Mesodermal cell (in vitro differentiated cells): ENCODE measurements at regions not wholly inside any gene's neighbourhood (a gene's known extent, or its start where the extent isn't known, plus 50 kb on each side); places are given as distances from the start of the nearest gene placed in this dataset.
"Not testable (repeated sequence)": the region's sequence is repeated elsewhere in the genome, so short reads cannot be mapped to it uniquely, and the experiment has no call there.

Source experiments
- H3K27ac ChIP-seq: 2 replicates; pipeline ENCODE4 v1.7.0; 2013; ENCODE audit warnings: mild to moderate bottlenecking, low read depth, low read length, moderate library complexity; ENCODE audit not compliant: severe bottlenecking
- H3K36me3 ChIP-seq: 2 replicates; pipeline ENCODE4 v1.7.1; 2013; ENCODE audit warnings: mild to moderate bottlenecking, low read length, moderate library complexity; ENCODE audit not compliant: control insufficient read depth, insufficient read depth
- H3K4me1 ChIP-seq: one replicate; pipeline ENCODE4 v1.7.1; 2013; ENCODE audit warnings: mild to moderate bottlenecking, low read length; ENCODE audit not compliant: insufficient read depth, control insufficient read depth, poor library complexity, severe bottlenecking
- H3K4me3 ChIP-seq: 2 replicates; pipeline ENCODE4 v1.7.0; 2013; ENCODE audit warnings: low read length, control low read depth, mild to moderate bottlenecking; ENCODE audit not compliant: insufficient read depth, poor library complexity, severe bottlenecking; ENCODE audit errors: extremely low read depth
- H3K9me3 ChIP-seq: 2 replicates; pipeline ENCODE4 v1.7.1; 2013; ENCODE audit warnings: mild to moderate bottlenecking, low read length, moderate library complexity; ENCODE audit not compliant: control insufficient read depth
- WGBS, 2 experiments: methylation state at CpG; one replicate each; pipeline ENCODE4 v1.1.5; 2013; ENCODE audit warnings: missing lambda C conversion rate in 2 of 2; ENCODE audit not compliant: insufficient coverage in 2 of 2; 5-methylcytosine and 5-hydroxymethylcytosine counted together

GRCh38 chr10:3955955-3956617 is 171.1 kb upstream of the KLF6 start:
- H3K4me3 ChIP-seq, result no peak overlapping the region
- no peak overlapping the region for H3K27ac ChIP-seq
- no peaks in the 10 kb centered on the region for H3K36me3 ChIP-seq
- H3K4me1 ChIP-seq, result peaks cover 4% of the 10 kb centered on the region
- no peaks in the 10 kb centered on the region for H3K9me3 ChIP-seq
- 66 to 77% methylated on average over 9 to 12 of the region's 13 CpGs for WGBS, 2 experiments

- WGBS, 2 experiments, result 38 to 49% methylated on average over 8 of the region's 13 CpGs
- Histone ChIP-seq H3K27ac (no peak overlapping the region), H3K4me3 (no peak overlapping the region), H3K36me3 (no peaks in the 10 kb centered on the region), H3K4me1 (peaks cover 4% of the 10 kb centered on the region), H3K9me3 (no peaks in the 10 kb centered on the region)
These were observed 170.5 kb upstream of the KLF6 start for GRCh38 chr10:3955493-3955892.

- WGBS, 2 experiments, result 87 to 100% methylated on average over 2 of the region's 4 CpGs
- Histone ChIP-seq H3K9me3 (no peaks in the 10 kb centered on the region), H3K4me1 (peaks cover 4% of the 10 kb centered on the region), H3K36me3 (no peaks in the 10 kb centered on the region), H3K4me3 (no peak overlapping the region), H3K27ac (no peak overlapping the region)
These were observed 169.6 kb upstream of the KLF6 start for GRCh38 chr10:3954615-3955014.

GRCh38 chr10:3954007-3954406 is 169.0 kb upstream of the KLF6 start:
- H3K27ac ChIP-seq, H3K36me3 ChIP-seq, H3K4me1 ChIP-seq, H3K9me3 ChIP-seq, H3K4me3 ChIP-seq: not testable (repeated sequence)
- WGBS, 2 experiments, result no CpG with 5 or more reads among the region's 1 CpG

GRCh38 chr10:3951993-3952392 is 167.0 kb upstream of the KLF6 start:
- Histone ChIP-seq H3K27ac (no peak overlapping the region), H3K4me3 (no peak overlapping the region), H3K4me1 (peaks cover 4% of the 10 kb centered on the region), H3K9me3 (no peaks in the 10 kb centered on the region), H3K36me3 (no peaks in the 10 kb centered on the region)
- 84 to 86% methylated on average over 12 of the region's 12 CpGs for WGBS, 2 experiments

DNA sequence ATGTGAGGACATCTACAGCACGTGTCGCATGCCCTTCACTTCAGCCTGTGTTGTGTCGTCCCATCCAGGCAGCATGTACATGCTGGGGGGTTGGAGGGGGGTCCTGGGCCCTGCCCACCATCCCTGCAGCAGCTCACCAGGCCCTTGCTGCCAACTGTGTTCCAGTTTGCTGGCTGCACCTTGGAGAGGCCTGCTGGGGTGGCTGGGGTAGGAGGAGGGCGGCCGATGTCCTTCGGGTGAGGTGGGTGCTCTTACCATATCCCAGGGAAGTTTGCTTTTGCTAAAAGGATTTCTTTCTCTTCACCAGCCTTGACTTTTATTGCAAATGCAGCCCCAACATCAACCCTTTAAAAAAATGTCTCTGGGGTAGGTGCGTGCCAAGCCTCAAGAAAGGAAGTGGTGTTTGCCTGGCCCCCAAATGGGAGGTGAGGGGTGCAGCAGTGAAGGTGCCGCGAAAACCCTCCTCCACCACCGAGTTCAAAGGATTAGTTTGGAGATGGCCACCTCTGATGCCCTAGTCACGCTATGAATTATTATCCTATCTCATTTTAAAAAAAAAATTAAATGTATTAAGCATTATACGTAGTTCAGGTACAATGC is 165.8 kb upstream of the KLF6 start:
- no peaks in the 10 kb centered on the region for H3K36me3 ChIP-seq
- H3K9me3 ChIP-seq, result no peaks in the 10 kb centered on the region
- H3K4me3 ChIP-seq, result no peak overlapping the region
- H3K27ac ChIP-seq, result no peak overlapping the region
- peaks cover 9% of the 10 kb centered on the region for H3K4me1 ChIP-seq
- 92 to 100% methylated on average over 3 of the region's 12 CpGs for WGBS, 2 experiments

DNA sequence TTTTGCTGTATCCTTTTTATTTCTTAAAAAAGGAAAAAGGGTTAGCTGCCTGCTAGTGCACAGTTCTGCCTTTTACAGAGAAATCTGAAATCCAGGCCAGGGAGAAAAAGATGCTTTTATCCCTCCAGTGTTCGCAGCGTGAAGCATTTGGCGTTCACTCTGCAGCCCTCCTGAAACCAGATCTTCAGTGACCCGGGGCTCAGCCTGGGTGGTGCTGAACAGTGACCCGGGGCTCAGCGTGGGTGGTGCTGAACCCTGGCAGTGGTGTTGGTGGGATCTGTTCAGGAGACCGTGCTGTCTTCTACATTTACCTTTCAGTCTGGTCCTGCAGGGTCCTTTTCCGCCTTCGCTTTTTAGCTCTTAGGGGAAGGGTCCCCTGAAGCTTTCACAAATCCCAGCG is 164.7 kb upstream of the KLF6 start:
- 83 to 93% methylated on average over 4 to 10 of the region's 10 CpGs for WGBS, 2 experiments
- Histone ChIP-seq H3K27ac (no peak overlapping the region), H3K4me3 (no peak overlapping the region), H3K36me3 (no peaks in the 10 kb centered on the region), H3K4me1 (peaks cover 11% of the 10 kb centered on the region), H3K9me3 (no peaks in the 10 kb centered on the region)

GRCh38 chr10:3948843-3949242 is 163.8 kb upstream of the KLF6 start:
- Histone ChIP-seq H3K36me3 (no peaks in the 10 kb centered on the region), H3K9me3 (no peaks in the 10 kb centered on the region), H3K27ac (no peak overlapping the region), H3K4me3 (no peak overlapping the region), H3K4me1 (peaks cover 11% of the 10 kb centered on the region)
- WGBS, 2 experiments, result 75 to 80% methylated on average over 5 of the region's 9 CpGs

DNA sequence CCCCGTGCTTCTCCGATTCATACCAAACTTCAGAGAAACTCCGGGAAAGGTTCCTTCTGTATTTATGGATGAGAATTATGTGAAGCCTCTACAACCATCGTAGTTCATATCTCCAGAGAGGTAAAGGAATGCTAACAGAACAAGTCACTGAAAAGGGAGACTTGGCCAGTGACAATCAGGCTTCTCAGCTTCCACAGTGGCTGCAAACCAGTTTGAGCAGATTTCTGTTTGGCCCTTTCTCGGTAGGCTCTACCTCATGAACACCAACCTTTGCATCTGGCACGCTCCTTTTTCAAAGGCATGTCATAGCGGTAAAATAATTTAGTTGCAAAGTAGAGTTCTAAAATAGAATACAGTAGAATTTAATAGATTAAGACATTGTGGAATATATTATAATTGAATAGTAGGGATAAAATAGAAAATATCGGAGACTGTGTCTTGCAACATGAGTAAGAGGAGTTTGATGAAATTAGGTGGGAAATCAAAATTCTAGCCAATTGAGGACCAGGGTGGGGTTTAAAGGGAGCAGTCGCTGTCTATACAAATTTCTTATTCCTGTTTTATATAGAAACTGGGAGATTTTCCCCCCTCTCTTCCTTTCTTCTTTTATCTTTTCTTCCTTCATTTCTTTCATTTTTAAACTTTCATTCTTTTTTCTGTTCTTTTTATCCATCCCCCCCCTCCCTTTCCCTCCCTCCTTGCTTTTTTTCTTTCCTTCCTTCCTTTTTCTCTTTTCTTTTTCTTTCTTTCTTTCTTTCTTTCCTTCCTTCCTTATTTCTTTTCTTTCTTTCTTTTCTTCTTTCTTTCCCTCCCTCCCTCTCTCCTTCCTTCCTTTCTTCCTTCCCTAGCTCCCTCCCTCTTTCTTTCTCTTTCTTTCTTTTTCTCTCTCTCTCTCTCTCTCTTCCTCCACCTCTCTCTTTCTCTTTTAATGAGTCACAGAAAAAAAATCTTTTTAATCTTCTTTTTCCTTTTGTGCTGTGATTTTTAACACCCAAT is 161.5 kb upstream of the KLF6 start:
- Histone ChIP-seq H3K27ac (peak overlapping the region; percentile 72), H3K4me1 (peaks cover 20% of the 10 kb centered on the region), H3K4me3 (no peak overlapping the region), H3K36me3 (no peaks in the 10 kb centered on the region), H3K9me3 (no peaks in the 10 kb centered on the region)
- WGBS, 2 experiments, result 83 to 86% methylated on average over 4 to 5 of the region's 9 CpGs

DNA sequence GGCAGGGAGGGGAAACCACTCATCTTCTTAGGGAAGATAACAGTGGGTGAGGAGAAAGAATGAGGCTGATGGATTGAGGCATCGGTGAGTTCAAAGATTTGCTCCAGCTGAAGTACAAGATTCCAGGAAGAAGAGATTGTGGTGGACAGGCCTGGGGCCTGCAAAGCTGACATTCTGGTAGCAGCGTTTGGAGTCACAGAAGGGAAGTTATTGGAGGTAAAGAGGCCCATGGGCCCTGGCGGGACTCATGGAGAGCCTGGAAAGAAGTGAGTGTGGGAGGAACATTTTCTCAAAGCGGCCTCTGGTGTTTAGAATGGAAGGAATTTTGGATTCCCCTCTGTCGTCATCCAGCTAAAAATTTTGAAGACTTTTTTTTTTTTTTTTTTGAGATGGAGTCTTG is 160.0 kb upstream of the KLF6 start:
- Histone ChIP-seq H3K9me3 (no peaks in the 10 kb centered on the region), H3K36me3 (no peaks in the 10 kb centered on the region), H3K4me3 (no peak overlapping the region), H3K27ac (peak overlapping the region; percentile 30), H3K4me1 (peaks cover 20% of the 10 kb centered on the region)
- 96 to 100% methylated on average over 4 of the region's 5 CpGs for WGBS, 2 experiments
